GM18907 (cell line): ENCODE measurements at regions not wholly inside any gene's neighbourhood (a gene's known extent, or its start where the extent isn't known, plus 50 kb on each side); places are given as distances from the start of the nearest gene placed in this dataset.
"Not testable (repeated sequence)": the region's sequence is repeated elsewhere in the genome, so short reads cannot be mapped to it uniquely, and the experiment has no call there.

Experiments used
- ATAC-seq: cut with Tn5 transposase; IDR thresholded peaks from one replicate; pipeline ENCODE4 v1.9.1; 2021; ENCODE audit warnings: mild to moderate bottlenecking, moderate library complexity; ENCODE audit not compliant: unreplicated experiment

DNA sequence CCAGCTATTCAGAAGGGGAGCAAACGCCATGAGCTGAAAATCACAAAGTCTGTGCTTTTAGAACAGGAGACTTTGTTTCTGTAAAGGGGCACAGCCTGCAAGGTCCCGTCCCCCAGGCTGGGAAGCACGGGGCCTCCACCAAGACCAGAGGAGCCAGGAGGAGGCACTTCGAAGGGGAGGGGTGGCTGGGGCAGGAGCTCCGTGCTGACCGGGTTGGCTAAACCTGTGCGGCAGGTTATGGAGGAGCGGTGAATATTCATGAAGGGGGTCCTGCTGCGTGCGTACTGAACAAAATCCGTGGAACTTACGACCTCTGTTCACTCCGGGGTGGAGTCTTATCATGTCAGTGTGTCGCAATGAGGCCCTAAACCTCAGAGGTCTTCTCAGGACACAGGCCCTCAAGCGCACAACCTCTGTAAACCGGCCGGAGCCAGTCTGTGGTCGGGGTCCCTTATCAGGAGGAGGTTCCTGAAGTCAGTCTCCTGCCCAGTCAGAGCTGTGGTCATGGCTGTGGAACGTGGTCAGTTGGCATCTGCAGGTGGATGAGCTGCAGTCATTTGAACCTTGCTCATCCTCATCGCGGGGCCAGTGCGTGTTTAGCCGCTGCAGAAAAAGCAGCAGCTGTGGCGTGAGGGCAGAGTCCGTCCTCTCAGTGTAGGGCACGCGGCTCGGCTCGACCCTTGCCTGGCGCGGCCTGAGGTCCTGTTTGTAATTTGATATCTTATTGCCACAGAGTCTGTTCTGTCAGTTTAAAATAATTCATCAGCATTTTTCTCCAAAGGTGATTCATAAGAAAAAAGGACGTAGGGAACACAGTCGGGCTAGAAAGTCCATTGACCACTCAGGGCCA lies 5507.7 kb upstream of the TPTE start:
- ATAC-seq: not testable (repeated sequence)

GRCh38 chr21:5015187-5015586 lies 5506.2 kb upstream of the TPTE start:
- not testable (repeated sequence) for ATAC-seq

GRCh38 chr21:5019120-5019519 lies 5502.3 kb upstream of the TPTE start:
- ATAC-seq: peak; percentile 50

DNA sequence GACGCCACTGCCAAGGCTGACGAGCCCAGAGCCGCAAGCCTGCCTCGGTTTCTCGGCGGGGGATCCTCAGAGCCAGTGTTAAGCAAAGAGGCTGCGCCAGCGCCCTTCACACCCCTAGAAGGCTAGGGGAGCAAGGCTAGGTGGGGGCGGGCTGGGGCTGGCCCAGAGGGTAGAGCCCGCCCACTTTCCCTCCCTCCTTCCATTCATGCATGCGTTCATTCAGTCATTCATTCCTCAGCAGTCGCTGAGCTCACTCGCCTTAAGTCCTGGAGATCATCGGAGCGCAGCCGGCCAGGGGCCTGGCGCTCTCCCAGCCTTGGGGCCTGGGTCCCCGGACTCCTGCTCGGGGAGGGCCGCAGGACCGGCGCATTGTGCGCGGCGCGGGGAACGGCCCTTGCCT lies 5499.6 kb upstream of the TPTE start:
- ATAC-seq: peak; percentile 31

DNA sequence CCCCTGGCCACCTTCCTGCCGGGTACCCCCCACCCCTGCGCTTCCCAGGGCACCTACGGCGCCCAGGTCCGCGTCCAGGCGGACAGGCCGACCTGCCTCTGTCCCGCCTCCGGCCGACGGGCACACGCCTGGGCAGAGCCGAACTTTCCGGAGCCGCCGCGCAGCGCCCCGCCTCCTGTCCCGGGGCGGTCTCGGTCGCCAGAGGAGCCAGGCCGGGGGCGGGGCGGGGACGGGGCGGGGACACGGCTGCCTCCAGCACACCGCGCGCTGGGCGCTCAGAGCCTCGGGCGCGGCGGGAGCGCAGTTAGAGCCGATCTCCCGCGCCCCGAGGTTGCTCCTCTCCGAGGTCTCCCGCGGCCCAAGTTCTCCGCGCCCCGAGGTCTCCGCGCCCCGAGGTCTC lies 5499.1 kb upstream of the TPTE start:
- ATAC-seq: peak; percentile 52

- peak; percentile 10 for ATAC-seq
Observed at GRCh38 chr21:5022748-5023147, 5498.6 kb upstream of the TPTE start.

DNA sequence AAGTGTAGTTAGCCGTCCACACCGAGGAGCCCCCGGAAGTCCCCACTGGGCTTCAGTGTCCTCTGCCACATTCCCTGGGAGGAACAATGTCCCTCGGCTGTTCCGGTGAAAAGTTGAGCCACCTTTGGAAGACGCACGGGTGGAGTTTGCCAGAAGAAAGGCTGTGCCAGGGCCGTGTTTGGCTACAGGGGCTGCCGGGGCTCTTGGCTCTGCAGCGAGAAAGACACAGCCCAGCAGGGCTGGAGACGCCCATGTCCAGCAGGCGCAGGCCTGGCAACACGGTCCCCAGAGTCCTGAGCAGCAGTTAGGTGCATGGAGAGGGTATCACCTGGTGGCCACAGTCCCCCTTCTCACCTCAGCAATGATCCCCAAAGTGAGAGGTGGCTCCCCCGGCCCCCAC lies 5486.2 kb upstream of the TPTE start:
- not testable (repeated sequence) for ATAC-seq

GRCh38 chr21:5035587-5035986 lies 5485.8 kb upstream of the TPTE start:
- ATAC-seq: not testable (repeated sequence)

GRCh38 chr21:5037606-5038331 lies 5483.6 kb upstream of the TPTE start:
- ATAC-seq: not testable (repeated sequence)

GRCh38 chr21:5039926-5040325 lies 5481.5 kb upstream of the TPTE start:
- not testable (repeated sequence) for ATAC-seq

GRCh38 chr21:5042583-5042982 lies 5478.8 kb upstream of the TPTE start:
- ATAC-seq: not testable (repeated sequence)

DNA sequence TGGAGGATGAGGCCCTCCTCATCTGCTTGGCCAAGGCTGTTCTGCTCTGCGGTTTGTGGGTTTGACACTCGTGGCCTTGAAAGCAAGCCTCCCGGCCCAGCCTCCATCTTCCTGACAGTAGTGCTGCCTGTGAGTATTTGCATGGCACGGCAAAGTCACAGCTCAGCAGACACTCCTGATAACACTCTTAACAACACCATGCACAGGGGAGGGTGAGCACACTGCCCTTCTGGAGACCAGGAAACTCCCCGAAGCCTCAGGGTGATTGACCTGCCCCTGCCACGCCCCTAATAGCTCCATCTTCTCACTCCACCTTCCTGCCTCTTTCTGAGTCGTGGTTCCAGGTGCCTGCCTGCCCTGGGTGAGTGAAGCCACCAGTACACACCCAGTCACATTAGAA lies 5476.6 kb upstream of the TPTE start:
- not testable (repeated sequence) for ATAC-seq

DNA sequence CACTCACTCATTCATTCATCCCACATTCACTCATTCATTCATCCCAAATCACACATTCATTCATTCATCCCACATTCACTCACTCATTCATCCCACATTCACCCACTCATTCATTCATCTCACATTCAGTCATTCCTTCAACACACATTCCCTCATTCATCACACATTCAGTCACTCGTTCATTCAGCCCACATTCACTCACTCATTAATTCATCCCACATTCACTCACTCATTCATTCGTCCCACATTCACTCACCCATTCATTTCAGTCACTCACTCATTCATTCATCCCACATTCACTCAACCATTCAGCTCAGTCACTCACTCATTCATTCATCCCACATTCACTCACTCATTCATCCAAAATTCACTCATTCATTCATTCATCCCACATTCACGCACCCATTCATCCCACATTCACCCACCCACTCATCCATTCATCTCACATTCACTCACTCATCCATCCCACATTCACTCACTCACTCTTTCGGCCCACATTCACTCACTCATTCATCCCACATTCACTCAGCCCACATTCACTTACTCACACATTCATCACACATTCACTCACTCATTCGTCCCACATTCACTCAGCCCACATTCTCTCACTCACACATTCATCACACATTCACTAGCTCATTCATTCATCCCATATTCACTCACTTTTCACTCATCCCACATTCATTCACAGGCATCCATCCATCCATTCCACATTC lies 5469.9 kb upstream of the TPTE start:
- ATAC-seq: not testable (repeated sequence)

DNA sequence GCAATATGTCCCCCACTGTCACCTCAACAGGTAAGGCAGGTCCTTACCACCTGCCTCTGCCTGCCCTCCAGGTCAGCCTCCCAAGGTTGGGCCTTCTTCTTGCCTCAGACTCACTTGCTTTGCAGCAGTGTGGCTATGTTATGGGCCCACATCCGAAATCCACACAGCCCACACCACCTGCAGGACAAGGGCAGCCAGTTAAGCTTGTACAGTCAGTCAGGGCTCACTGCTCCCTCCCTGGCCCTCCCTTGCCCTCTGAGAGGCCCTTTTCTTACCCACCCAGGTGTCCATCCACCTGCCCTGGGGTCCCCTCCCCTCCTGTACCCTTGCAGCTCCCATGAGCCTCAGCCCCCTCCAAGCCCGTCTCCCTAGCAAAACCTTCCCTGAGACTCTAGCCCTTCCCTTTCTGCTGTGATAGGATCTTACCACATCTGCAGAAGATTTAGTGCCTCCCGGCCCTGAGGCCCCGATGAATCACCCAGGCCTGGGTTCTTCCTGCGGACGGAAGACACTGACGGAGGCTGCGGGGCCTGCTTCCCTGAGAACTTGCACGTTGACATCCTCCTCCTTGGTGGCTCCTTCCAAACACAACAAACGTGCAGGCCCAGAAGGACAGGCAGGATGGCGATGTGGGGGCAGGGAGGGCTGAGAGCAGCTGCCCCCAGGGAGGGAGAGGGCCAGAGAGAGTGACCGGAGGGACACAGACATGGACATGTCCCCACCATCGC lies 5466.2 kb upstream of the TPTE start:
- not testable (repeated sequence) for ATAC-seq

DNA sequence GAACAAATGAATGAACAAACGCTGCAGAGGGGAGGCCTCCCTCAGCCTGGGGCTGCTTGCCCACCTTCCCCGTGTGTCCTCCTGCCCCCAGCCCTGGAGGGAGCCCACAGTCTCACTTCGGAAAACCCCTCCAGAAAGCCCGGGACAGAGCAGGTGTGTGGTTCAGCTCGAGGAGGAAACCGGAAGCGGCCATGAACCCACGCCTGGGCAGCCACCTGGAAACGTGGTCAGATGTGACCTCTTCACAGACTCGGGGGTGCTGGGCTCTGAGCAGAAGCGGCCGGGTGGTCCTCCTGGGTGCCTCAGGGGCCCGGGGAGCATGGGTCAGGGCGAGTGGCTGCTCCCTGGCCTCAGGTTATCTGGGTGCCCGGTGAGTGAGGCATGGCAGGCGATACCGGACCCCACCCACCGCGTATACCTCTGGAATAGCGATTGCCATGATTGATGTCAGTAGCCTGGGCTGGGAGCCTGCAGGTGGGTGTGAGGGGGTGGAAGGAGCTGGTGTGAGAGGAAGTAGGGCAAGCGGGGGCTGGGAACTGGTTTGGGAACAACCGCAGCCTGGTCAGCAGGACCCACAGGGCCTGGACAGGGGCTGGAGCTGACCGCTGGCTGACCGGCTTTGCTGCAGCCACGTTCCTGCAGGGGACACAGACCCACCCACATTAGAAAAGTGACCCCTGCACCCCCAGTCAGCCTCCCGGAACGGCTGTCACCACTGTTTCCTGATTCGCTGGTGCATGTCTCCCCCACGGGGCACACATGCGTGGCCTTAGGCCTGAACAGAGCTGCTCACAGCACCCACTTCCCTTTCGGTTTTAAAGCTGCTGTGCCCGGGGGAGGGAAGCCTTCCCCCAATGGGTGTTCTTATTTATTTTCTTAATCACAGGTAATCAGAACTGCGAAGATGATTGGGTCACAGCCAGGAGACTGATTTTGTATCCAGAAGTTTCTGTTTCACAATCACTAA lies 5465.1 kb upstream of the TPTE start:
- peak; percentile 75 for ATAC-seq

DNA sequence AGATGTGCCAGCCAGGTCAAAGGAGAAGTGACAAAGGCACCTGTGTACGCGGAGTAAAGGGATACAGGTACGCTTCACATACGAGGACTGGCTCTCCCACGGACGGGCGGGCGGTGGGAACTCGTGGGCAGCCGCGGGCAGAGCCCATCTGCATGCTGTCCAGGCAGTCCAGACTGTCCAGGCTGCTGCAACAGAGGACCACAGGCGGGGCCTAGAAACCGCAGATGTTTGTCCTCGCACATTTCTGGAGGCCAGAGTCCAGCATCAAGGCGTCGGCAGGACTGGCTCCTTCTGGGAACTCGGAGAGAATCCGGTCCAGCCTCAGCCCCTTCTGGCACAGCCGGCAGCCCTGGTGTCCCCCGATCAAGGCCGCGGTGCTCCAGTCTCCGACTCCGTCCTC lies 5464.3 kb upstream of the TPTE start:
- ATAC-seq: not testable (repeated sequence)

GRCh38 chr21:5060364-5061083 lies 5460.9 kb upstream of the TPTE start:
- ATAC-seq: not testable (repeated sequence)

DNA sequence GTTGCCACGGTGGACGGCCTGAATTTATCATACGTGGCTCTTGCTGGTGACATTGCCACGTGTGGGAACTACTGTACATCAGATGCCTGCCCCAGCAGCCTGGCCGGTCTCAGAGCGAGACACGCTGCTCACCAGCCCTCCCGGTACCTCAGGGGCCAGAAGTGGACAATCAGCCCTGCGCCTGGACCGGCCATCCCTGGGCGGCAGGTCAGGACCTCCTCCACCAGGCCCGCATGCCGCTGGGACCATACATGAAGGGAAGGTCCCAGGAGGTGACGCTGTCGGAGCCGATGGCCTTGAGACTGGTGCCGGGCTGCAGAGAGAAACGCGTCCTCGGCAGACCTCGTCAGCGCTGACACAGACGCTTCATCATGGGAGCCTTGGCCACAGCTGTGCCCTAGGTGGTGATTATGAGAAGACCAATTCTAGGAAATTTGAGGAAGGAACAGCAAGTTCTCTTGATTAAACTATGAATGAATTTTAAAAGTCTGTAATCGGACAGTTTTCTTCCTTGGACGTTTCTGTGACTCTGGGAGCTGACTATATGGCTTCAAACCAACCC lies 5456.7 kb upstream of the TPTE start:
- ATAC-seq: not testable (repeated sequence)
